ENCODE measurements at regions not wholly inside any gene's neighbourhood (a gene's known extent, or its start where the extent isn't known, plus 50 kb on each side); places are given as distances from the start of the nearest gene placed in this dataset.

DNA sequence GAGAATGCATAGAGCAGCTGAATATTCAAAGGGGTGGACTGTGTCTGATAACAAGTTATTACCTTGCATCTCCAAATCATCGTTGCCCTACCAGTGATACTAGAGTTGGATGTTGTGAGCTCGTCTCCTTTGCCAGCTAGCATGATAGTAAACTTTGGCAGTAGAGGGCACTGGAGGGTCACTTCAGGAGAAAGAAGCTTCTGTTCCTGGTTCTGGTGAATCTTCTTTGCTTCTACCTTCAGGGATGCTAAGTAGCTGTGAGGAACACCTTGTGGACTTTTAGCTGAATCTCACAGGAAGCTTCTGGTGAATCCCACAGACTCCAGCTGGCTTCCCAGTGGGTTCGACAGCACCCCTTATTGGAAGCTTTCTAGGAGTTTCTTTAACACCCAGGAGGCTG, 626.6 kb upstream of the SGCD start:
- DNase-seq (no peak), ATAC-seq (ENCODE audit: low read depth) (no peak)
- Histone ChIP-seq H2AFZ (replicated peaks; ENCODE audit: low read length, poor library complexity) (no peak overlapping the region), H4K8ac (ENCODE audit: low read depth in 2 of 2, low read length in 2 of 2) (no peak overlapping the region), H2AK9ac (replicated peaks; ENCODE audit: low read depth, low read length, poor library complexity) (no peak overlapping the region), H2BK5ac (ENCODE audit: low read depth, low read length, poor library complexity, severe bottlenecking) (no peak overlapping the region), H2BK120ac (ENCODE audit: low read depth, low read length) (no peak overlapping the region), H2BK20ac (ENCODE audit: low read depth, low read length) (no peak overlapping the region), H3K4me2 (ENCODE audit: low read depth, low read length) (no peak overlapping the region), H3K27me3 (ENCODE audit: control insufficient read depth, insufficient read depth, low read length) (no peaks in the 10 kb centered on the region), H4K20me1 (ENCODE audit: insufficient read depth, low read length) (no peaks in the 10 kb centered on the region), H4K91ac (ENCODE audit: insufficient read depth, low read depth, low read length) (no peak overlapping the region), H3K56ac (ENCODE audit: extremely low read depth, insufficient read depth, low read length) (no peak overlapping the region), H3K79me1 (ENCODE audit: low read depth in 1 of 2, low read length in 2 of 2) (no peaks in the 10 kb centered on the region), H3K4me3 (ENCODE audit: insufficient read depth, low read depth, low read length) (no peak overlapping the region), H3K9me1 (ENCODE audit: insufficient read depth, low read length) (no peaks in the 10 kb centered on the region), H2BK15ac (ENCODE audit: low read depth, low read length) (no peak overlapping the region), H2AK5ac (ENCODE audit: low read depth, low read length) (no peak overlapping the region), H3K9me3 (ENCODE audit: control insufficient read depth, insufficient read depth, low read length) (no peaks in the 10 kb centered on the region), H3K27ac (ENCODE audit: insufficient read depth, low read length) (no peak overlapping the region), H3K4ac (ENCODE audit: low read depth, low read length) (no peak overlapping the region), H3K23ac (ENCODE audit: low read depth, low read length) (no peak overlapping the region), H3K14ac (replicated peaks; ENCODE audit: low read depth, low read length) (no peak overlapping the region), H4K5ac (ENCODE audit: low read depth, low read length) (no peak overlapping the region), H3K4me1 (ENCODE audit: control insufficient read depth, insufficient read depth, low read length) (no peaks in the 10 kb centered on the region), H3K18ac (ENCODE audit: low read depth, low read length) (no peak overlapping the region), H3K36me3 (ENCODE audit: control insufficient read depth, insufficient read depth, low read length) (no peaks in the 10 kb centered on the region), H3K9ac (ENCODE audit: low read depth, low read length) (no peak overlapping the region)
- no TSS peak for BruUV-seq (replicated peaks)
- dilution Hi-C loops (cut with HindIII; ENCODE audit: low sequenced_read_pairs, unreplicated experiment) = no loop called here
- no CpG with 5 or more reads among the region's 3 CpGs for WGBS, 2 experiments (ENCODE audit: extremely low coverage in 2 of 2, insufficient read length in 1 of 2)
- in situ Hi-C loops (cut with MboI; ENCODE audit: low sequenced_read_pairs) = no loop called here
- ChIA-PET POLR2A (ENCODE audit: unreplicated experiment) (interaction anchor here (0.6 kb wide), 1 partner anchor 1184 kb away, joined by 4 read pairs; no protein-coding TSS in a partner anchor), CTCF (interaction anchor here (0.6 to 1.7 kb wide), 3 partner anchors 13 to 1124 kb away, joined by 3 to 4 read pairs (median 4); no protein-coding TSS in a partner anchor)
- peak; percentile 24 for TF ChIP-seq RAD21 (IDR thresholded peaks at IDR 0.05; ENCODE audit: low read length)
- TF ChIP-seq, protein P1, sequence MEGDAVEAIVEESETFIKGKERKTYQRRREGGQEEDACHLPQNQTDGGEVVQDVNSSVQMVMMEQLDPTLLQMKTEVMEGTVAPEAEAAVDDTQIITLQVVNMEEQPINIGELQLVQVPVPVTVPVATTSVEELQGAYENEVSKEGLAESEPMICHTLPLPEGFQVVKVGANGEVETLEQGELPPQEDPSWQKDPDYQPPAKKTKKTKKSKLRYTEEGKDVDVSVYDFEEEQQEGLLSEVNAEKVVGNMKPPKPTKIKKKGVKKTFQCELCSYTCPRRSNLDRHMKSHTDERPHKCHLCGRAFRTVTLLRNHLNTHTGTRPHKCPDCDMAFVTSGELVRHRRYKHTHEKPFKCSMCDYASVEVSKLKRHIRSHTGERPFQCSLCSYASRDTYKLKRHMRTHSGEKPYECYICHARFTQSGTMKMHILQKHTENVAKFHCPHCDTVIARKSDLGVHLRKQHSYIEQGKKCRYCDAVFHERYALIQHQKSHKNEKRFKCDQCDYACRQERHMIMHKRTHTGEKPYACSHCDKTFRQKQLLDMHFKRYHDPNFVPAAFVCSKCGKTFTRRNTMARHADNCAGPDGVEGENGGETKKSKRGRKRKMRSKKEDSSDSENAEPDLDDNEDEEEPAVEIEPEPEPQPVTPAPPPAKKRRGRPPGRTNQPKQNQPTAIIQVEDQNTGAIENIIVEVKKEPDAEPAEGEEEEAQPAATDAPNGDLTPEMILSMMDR (conservative IDR thresholded peaks at IDR 0.05; ENCODE audit: low read depth, low read length) = peak; percentile 26; the same call in 1 of the 2 replicates
- TF ChIP-seq MAFK (IDR thresholded peaks at IDR 0.05; ENCODE audit: low read depth, low read length) = no peak
- intact Hi-C loops (cut with micrococcal nuclease) = no loop called here
